PC-9 (cell line): ENCODE measurements at regions not wholly inside any gene's neighbourhood (a gene's known extent, or its start where the extent isn't known, plus 50 kb on each side); places are given as distances from the start of the nearest gene placed in this dataset.
"Not testable (repeated sequence)": the region's sequence is repeated elsewhere in the genome, so short reads cannot be mapped to it uniquely, and the experiment has no call there.

Experiments
- EZH2 ChIP-seq: fragments of 200-600 bp; sonication (generic); IDR thresholded peaks from 2 replicates; pipeline ENCODE4 v1.8.0; 2017; ENCODE audit warnings: antibody characterized with exemption, low read depth
- TF ChIP-seq, protein P1 (sequence below): fragments of 200-600 bp; sonication (generic); conservative IDR thresholded peaks from 2 replicates; pipeline ENCODE4 v1.6.1; 2017; ENCODE audit warnings: mixed run types, antibody characterized with exemption, mild to moderate bottlenecking, moderate library complexity

DNA sequence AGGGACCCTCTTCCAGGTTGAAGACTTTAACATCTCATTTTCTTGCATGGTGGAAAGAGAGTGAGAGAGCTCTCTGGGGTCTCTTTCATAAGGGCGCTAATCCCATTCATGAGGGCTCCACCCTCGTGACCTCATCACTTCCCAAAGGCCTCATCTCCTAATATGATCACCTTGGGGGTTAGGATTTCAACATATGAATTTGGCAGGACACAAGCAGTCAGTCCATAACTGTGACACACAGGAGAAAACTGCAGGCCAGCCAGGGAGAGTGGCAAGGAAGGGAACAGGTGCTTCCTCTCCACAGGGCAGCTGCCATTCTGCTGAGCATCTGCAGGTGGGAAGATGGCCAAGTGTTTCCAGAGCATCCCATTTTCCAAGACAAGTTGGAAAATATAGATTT lies 178.9 kb downstream of the BCL2L11 start:
- TF ChIP-seq, protein P1, sequence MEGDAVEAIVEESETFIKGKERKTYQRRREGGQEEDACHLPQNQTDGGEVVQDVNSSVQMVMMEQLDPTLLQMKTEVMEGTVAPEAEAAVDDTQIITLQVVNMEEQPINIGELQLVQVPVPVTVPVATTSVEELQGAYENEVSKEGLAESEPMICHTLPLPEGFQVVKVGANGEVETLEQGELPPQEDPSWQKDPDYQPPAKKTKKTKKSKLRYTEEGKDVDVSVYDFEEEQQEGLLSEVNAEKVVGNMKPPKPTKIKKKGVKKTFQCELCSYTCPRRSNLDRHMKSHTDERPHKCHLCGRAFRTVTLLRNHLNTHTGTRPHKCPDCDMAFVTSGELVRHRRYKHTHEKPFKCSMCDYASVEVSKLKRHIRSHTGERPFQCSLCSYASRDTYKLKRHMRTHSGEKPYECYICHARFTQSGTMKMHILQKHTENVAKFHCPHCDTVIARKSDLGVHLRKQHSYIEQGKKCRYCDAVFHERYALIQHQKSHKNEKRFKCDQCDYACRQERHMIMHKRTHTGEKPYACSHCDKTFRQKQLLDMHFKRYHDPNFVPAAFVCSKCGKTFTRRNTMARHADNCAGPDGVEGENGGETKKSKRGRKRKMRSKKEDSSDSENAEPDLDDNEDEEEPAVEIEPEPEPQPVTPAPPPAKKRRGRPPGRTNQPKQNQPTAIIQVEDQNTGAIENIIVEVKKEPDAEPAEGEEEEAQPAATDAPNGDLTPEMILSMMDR: not testable (repeated sequence)
- not testable (repeated sequence) for TF ChIP-seq EZH2
